SW 1271 (cell line): ENCODE measurements at regions not wholly inside any gene's neighbourhood (a gene's known extent, or its start where the extent isn't known, plus 50 kb on each side); places are given as distances from the start of the nearest gene placed in this dataset.

ENCODE experiments used
- DNase-seq, 2 experiments: peaks; one replicate each; lab custom pipeline; 2025; lab: John Stamatoyannopoulos, UW

- no peak for DNase-seq
These were observed 248.4 kb downstream of the WDR11 start for GRCh38 chr10:121099592-121099991.

- no peak for DNase-seq
These were observed 250.4 kb downstream of the WDR11 start for GRCh38 chr10:121101561-121101960.

- no peak for DNase-seq
These were observed 251.5 kb downstream of the WDR11 start for GRCh38 chr10:121102706-121103105.

- no peak for DNase-seq
These were observed 253.4 kb downstream of the WDR11 start for GRCh38 chr10:121104476-121105111.

GRCh38 chr10:121106611-121107010 is 255.4 kb downstream of the WDR11 start:
- no peak for DNase-seq

- no peak for DNase-seq
These were observed 256.9 kb downstream of the WDR11 start for GRCh38 chr10:121108051-121108450.

GRCh38 chr10:121110369-121110768 is 259.2 kb downstream of the WDR11 start:
- no peak for DNase-seq

GRCh38 chr10:121112136-121112535 is 261.0 kb downstream of the WDR11 start:
- DNase-seq = no peak

- DNase-seq = no peak
These were observed 261.6 kb downstream of the WDR11 start for GRCh38 chr10:121112579-121113384.

GRCh38 chr10:121113385-121113696 is 262.2 kb downstream of the WDR11 start:
- no peak for DNase-seq

- DNase-seq = no peak
These were observed 262.7 kb downstream of the WDR11 start for GRCh38 chr10:121113911-121114310.

- no peak for DNase-seq
These were observed 264.0 kb downstream of the WDR11 start for GRCh38 chr10:121115154-121115553.

- DNase-seq = no peak
These were observed 270.3 kb downstream of the WDR11 start for GRCh38 chr10:121121462-121121861.

GRCh38 chr10:121127151-121127906 is 276.2 kb downstream of the WDR11 start:
- no peak for DNase-seq

GRCh38 chr10:121128164-121128563 is 277.0 kb downstream of the WDR11 start:
- no peak for DNase-seq

- DNase-seq = no peak
These were observed 278.1 kb downstream of the WDR11 start for GRCh38 chr10:121129266-121129665.

GRCh38 chr10:121130382-121130781 is 279.2 kb downstream of the WDR11 start:
- no peak for DNase-seq

- no peak for DNase-seq
These were observed 279.9 kb downstream of the WDR11 start for GRCh38 chr10:121131014-121131413.

GRCh38 chr10:121131426-121132265 is 280.5 kb downstream of the WDR11 start:
- DNase-seq = no peak

GRCh38 chr10:121132273-121132672 is 281.1 kb downstream of the WDR11 start:
- no peak for DNase-seq

- DNase-seq = no peak
These were observed 282.7 kb downstream of the WDR11 start for GRCh38 chr10:121133901-121134300.

GRCh38 chr10:121134711-121135110 is 283.5 kb downstream of the WDR11 start:
- no peak for DNase-seq
